Esophagus muscularis mucosa (tissue), 4 donors: ENCODE measurements at regions not wholly inside any gene's neighbourhood (a gene's known extent, or its start where the extent isn't known, plus 50 kb on each side); places are given as distances from the start of the nearest gene placed in this dataset.

Experiments
- CTCF ChIP-seq, 3 experiments: fragments of 200-600 bp in 2 of 3; fragments of 450-650 bp in 1 of 3; sonication (generic) in 2 of 3; IDR thresholded peaks; one replicate each; pipeline ENCODE4 v1.5.1; 2017 to 2019; ENCODE audit warnings: antibody characterized with exemption in 3 of 3, mild to moderate bottlenecking in 2 of 3, moderate library complexity in 1 of 3
- EP300 ChIP-seq: sonication (generic); formaldehyde crosslinking; IDR thresholded peaks from one replicate; pipeline ENCODE4 v1.6.1; 2017; ENCODE audit warnings: antibody characterized with exemption
- POLR2A ChIP-seq: fragments of 450-650 bp; IDR thresholded peaks from one replicate; pipeline ENCODE4 v1.6.1; 2017; ENCODE audit warnings: antibody characterized with exemption, moderate library complexity, mild to moderate bottlenecking, low read depth
- POLR2AphosphoS5 ChIP-seq, 2 donors: sonication (generic); formaldehyde crosslinking; IDR thresholded peaks; one replicate each; pipeline ENCODE4 v1.6.1; 2017; ENCODE audit warnings: antibody characterized with exemption in 2 of 2

- TF ChIP-seq CTCF (IDR thresholded peaks at IDR 0.05) (no peak), POLR2A (no peak), EP300 (no peak), POLR2AphosphoS5 (IDR thresholded peaks at IDR 0.05) (no peak)
Measured at GRCh38 chr4:133268205-133268604, 119.1 kb downstream of the PCDH10 start.
